Transverse colon (tissue), 4 donors: ENCODE measurements at regions not wholly inside any gene's neighbourhood (a gene's known extent, or its start where the extent isn't known, plus 50 kb on each side); places are given as distances from the start of the nearest gene placed in this dataset.
"Not testable (repeated sequence)": the region's sequence is repeated elsewhere in the genome, so short reads cannot be mapped to it uniquely, and the experiment has no call there.

Experiments
- DNase-seq: peaks from one replicate; pipeline ENCODE4 v3.0.0-alpha.2; 2019
- H3K27ac ChIP-seq, 4 donors: fragments of 200-600 bp; sonication (generic); 2 replicates each; pipeline ENCODE4 v1.5.1; 2016 to 2018; ENCODE audit warnings: inconsistent platforms in 4 of 4
- H3K27me3 ChIP-seq: fragments of 200-600 bp; sonication (generic); 2 replicates; pipeline ENCODE4 v1.5.1; 2017; ENCODE audit warnings: inconsistent platforms
- H3K36me3 ChIP-seq, 4 donors: fragments of 200-600 bp; sonication (generic); 2 replicates each; pipeline ENCODE4 v1.5.1; 2017 to 2019; ENCODE audit warnings: inconsistent platforms in 4 of 4
- H3K4me1 ChIP-seq, 4 donors: fragments of 200-600 bp; sonication (generic); 2 replicates each; pipeline ENCODE4 v1.5.1; 2017 to 2020; ENCODE audit warnings: inconsistent platforms in 4 of 4
- H3K4me3 ChIP-seq, 4 donors: fragments of 200-600 bp; sonication (generic); 1 replicate in 1 of 4; 2 replicates in 3 of 4; pipeline versions ENCODE4 v1.5.1 to v1.6.1; 2017 to 2019; ENCODE audit warnings: inconsistent platforms in 4 of 4
- H3K9me3 ChIP-seq, 2 donors: fragments of 200-600 bp; sonication (generic); 2 replicates each; pipeline ENCODE4 v1.5.1; 2017 to 2019; ENCODE audit warnings: inconsistent platforms in 2 of 2
- EP300 ChIP-seq: sonication (generic); formaldehyde crosslinking; IDR thresholded peaks from one replicate; pipeline ENCODE4 v1.6.1; 2017; ENCODE audit warnings: antibody characterized with exemption, low read depth
- POLR2A ChIP-seq: fragments of 450-650 bp; IDR thresholded peaks from one replicate; pipeline ENCODE4 v1.6.1; 2016; ENCODE audit warnings: antibody characterized with exemption, mild to moderate bottlenecking, moderate library complexity
- POLR2AphosphoS5 ChIP-seq, 3 donors: sonication (generic); formaldehyde crosslinking; IDR thresholded peaks; one replicate each; pipeline ENCODE4 v1.6.1; 2016; ENCODE audit warnings: antibody characterized with exemption in 3 of 3
- WGBS, 2 donors: methylation state at CpG; one replicate each; pipeline ENCODE4 v1.1.5; 2018; ENCODE audit warnings: low coverage in 1 of 2; 5-methylcytosine and 5-hydroxymethylcytosine counted together
- in situ Hi-C, 4 donors: fragments of 200-750 bp; cut with MboI; loops; one replicate each; pipeline versions ENCODE4 v1.15.0 to v1.15.1; 2017; ENCODE audit warnings: low sequenced_read_pairs in 3 of 4, low pct_ligation_motif_present in 1 of 4, low pct_unique_long_range_greater_than_20kb in 1 of 4
- intact Hi-C: fragments of 100-400 bp; cut with DNase I; formaldehyde crosslinking; loops from one replicate; pipeline ENCODE4 v1.15.1; 2023; ENCODE audit warnings: low total_unique reads
- TF ChIP-seq, protein P1 (sequence below), 5 experiments: fragments of 200-600 bp in 3 of 5; fragments of 450-650 bp in 2 of 5; sonication (generic) in 3 of 5; IDR thresholded peaks; 1 replicate in 2 of 5; 2 replicates in 3 of 5; pipeline ENCODE4 v1.5.1; 2016 to 2017; ENCODE audit warnings: antibody characterized with exemption in 5 of 5, inconsistent platforms in 3 of 5, mild to moderate bottlenecking in 2 of 5, moderate library complexity in 1 of 5

DNA sequence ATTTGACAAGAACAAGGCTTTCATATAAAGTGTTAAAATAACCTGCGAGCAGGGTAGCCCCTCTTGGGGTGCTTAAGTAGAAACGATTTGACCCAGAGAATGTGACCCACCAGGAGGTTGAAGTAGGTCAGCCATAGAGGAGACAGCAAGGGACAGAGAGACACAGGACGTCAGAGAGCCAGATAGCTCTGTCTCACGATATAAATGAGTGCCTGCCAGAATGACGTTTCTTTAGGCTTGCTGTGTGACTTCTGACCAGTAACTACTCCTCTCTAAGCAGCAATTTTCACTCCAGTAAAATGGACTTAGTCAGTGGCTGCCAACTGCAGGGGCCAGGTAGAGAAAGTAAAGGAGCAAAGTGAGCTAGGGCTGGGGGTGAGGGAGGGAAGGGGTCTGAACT is 473.0 kb upstream of the C16orf82 start:
- 11 to 43% methylated on average over 3 to 5 of the region's 5 CpGs for WGBS, 2 donors
- in situ Hi-C loops = no loop called here

DNA sequence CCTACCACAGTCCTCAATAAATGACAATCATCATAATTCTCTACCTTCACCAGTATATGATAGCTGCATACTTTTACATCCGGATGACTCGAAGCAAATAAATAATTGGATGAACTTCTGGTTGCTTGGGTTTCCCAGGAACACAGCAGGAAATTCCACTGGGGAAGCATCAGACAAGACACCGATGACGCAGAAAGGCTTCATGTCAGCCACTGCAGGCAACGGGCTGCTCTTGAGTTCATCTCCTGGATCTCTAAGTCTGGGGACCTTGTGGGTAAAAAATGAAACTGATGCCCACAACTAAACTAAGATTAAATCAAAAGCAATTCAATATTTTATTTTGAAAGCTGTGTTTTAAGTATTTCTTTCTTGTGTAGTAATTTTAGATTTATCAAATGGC is 472.1 kb upstream of the C16orf82 start:
- H3K27ac ChIP-seq = no peak overlapping the region
- TF ChIP-seq POLR2A (no peak), POLR2AphosphoS5 (IDR thresholded peaks at IDR 0.05) (no peak), EP300 (no peak)
- TF ChIP-seq, protein P1, sequence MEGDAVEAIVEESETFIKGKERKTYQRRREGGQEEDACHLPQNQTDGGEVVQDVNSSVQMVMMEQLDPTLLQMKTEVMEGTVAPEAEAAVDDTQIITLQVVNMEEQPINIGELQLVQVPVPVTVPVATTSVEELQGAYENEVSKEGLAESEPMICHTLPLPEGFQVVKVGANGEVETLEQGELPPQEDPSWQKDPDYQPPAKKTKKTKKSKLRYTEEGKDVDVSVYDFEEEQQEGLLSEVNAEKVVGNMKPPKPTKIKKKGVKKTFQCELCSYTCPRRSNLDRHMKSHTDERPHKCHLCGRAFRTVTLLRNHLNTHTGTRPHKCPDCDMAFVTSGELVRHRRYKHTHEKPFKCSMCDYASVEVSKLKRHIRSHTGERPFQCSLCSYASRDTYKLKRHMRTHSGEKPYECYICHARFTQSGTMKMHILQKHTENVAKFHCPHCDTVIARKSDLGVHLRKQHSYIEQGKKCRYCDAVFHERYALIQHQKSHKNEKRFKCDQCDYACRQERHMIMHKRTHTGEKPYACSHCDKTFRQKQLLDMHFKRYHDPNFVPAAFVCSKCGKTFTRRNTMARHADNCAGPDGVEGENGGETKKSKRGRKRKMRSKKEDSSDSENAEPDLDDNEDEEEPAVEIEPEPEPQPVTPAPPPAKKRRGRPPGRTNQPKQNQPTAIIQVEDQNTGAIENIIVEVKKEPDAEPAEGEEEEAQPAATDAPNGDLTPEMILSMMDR (IDR thresholded peaks at IDR 0.05) = no peak
- no peak overlapping the region for H3K4me3 ChIP-seq
- DNase-seq = no peak
- H3K36me3 ChIP-seq = no peaks in the 10 kb centered on the region
- WGBS, 2 donors = 68 to 80% methylated on average over 5 of the region's 5 CpGs
- H3K27me3 ChIP-seq = no peaks in the 10 kb centered on the region
- in situ Hi-C loops = no loop called here
- intact Hi-C loops = no loop called here
- no peaks in the 10 kb centered on the region for H3K9me3 ChIP-seq
- no peaks in the 10 kb centered on the region for H3K4me1 ChIP-seq

More for the DNA sequence above, 473.0 kb upstream of the C16orf82 start:
- Histone ChIP-seq H3K4me1 (no peaks in the 10 kb centered on the region), H3K36me3 (no peaks in the 10 kb centered on the region), H3K27ac (no peak overlapping the region), H3K9me3 (no peaks in the 10 kb centered on the region), H3K4me3 (no peak overlapping the region), H3K27me3 (no peaks in the 10 kb centered on the region)
- intact Hi-C loops = no loop called here
- DNase-seq = no peak
- TF ChIP-seq, protein P1 (IDR thresholded peaks at IDR 0.05) = no peak
- TF ChIP-seq POLR2AphosphoS5 (IDR thresholded peaks at IDR 0.05) = no peak
- no peak for TF ChIP-seq EP300
- no peak for TF ChIP-seq POLR2A

DNA sequence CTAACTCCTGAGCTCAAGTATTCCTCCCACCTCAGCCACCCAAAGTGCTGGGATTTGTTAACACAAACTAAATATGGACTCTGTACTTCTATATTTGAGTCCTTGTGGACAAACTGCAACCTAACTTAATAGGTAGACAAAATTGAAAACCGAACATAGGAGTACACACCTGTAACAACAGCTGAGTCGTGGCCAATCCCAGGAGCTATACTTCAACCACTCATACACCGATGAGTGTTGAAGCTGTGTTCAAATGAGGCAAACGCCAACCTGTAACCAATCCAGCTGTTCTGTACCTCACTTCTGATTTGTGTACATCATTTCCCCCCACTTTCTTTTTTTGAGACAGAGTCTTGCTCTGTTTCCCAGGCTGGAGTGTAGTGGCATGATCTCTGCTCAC is 471.5 kb upstream of the C16orf82 start:
- Histone ChIP-seq H3K27me3 (no peaks in the 10 kb centered on the region), H3K4me1 (no peaks in the 10 kb centered on the region), H3K4me3 (no peak overlapping the region), H3K36me3 (no peaks in the 10 kb centered on the region), H3K9me3 (no peaks in the 10 kb centered on the region), H3K27ac (no peak overlapping the region)
- DNase-seq = no peak
- TF ChIP-seq POLR2AphosphoS5 (IDR thresholded peaks at IDR 0.05) (no peak), POLR2A (no peak), EP300 (no peak)
- TF ChIP-seq, protein P1 (IDR thresholded peaks at IDR 0.05) = no peak
- WGBS, 2 donors = 30 to 66% methylated on average over 2 to 4 of the region's 4 CpGs
- intact Hi-C loops = no loop called here
- in situ Hi-C loops = no loop called here

DNA sequence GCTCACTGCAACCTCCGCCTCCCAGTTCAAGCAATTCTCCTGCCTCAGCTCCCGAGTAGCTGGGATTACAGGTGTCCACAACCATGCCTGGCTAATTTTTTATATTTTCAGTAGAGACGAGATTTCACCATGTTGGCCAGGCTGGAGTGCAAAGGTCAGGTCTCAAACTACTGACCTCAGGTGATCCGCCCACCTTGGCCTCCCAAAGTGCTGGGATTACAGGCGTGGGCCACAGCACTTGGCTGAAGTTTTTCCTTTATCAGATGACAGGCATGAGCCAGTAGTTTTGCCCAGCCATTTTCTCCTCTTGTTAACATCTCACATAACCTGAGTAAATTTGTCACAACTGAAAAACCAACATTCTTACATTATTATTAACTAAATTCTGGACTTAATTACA is 470.7 kb upstream of the C16orf82 start:
- H3K9me3 ChIP-seq, H3K4me3 ChIP-seq, DNase-seq, intact Hi-C loops, H3K27me3 ChIP-seq, H3K27ac ChIP-seq, H3K4me1 ChIP-seq, H3K36me3 ChIP-seq, in situ Hi-C loops: not testable (repeated sequence)
- WGBS, 2 donors = 47 to 60% methylated on average over 5 of the region's 5 CpGs

DNA sequence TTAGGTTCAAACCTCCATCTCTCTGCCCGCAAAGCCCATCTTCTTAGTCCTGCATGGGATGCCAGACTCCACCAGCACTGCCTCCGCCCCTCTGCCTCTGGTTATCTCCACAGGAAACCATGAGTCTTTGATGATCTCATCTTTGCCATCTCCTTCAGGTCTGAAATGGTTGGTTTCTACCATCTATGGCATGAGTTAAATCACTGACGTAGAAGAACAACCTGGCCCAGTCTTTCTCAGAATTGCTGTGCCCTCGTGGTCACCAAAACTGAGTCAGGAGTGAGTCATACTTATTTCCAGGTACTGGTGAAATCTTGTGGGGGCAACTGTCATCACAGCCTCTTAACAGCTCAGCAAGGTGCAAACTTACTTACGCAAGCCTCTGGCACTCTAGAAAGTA is 468.7 kb upstream of the C16orf82 start:
- DNase-seq = no peak
- no peak for TF ChIP-seq POLR2AphosphoS5 (IDR thresholded peaks at IDR 0.05)
- TF ChIP-seq POLR2A = no peak
- TF ChIP-seq, protein P1 (IDR thresholded peaks at IDR 0.05) = no peak
- TF ChIP-seq EP300 = no peak
- Histone ChIP-seq H3K9me3 (no peaks in the 10 kb centered on the region), H3K4me1 (no peaks in the 10 kb centered on the region), H3K27me3 (no peaks in the 10 kb centered on the region), H3K27ac (no peak overlapping the region), H3K4me3 (no peak overlapping the region), H3K36me3 (no peaks in the 10 kb centered on the region)
- in situ Hi-C loops = no loop called here
- WGBS, 2 donors = 69 to 100% methylated on average over 1 to 5 of the region's 5 CpGs
- intact Hi-C loops = no loop called here
